ENCODE measurements at regions not wholly inside any gene's neighbourhood (a gene's known extent, or its start where the extent isn't known, plus 50 kb on each side); places are given as distances from the start of the nearest gene placed in this dataset.

- WGBS, result 92% methylated on average over 11 of the region's 11 CpGs
- H3K4me3 ChIP-seq (ENCODE audit: low read length), result no peak overlapping the region
Observed at GRCh38 chr2:129347486-129348217, 631.8 kb upstream of the RAB6C start.

GRCh38 chr2:129354631-129355030 is 624.8 kb upstream of the RAB6C start:
- H3K9me3 ChIP-seq (ENCODE audit: insufficient read depth, low read depth, low read length), result no peaks in the 10 kb centered on the region
- 51% methylated on average over 2 of the region's 2 CpGs for WGBS
- H3K4me1 ChIP-seq (ENCODE audit: insufficient read depth, low read length), result peaks cover 4% of the 10 kb centered on the region; the same call in 1 of the 2 replicates
- no peak overlapping the region for H3K9ac ChIP-seq (ENCODE audit: low read depth, low read length)
- no peak overlapping the region for H3K4me3 ChIP-seq (ENCODE audit: low read length)
- H3K27ac ChIP-seq (ENCODE audit: low read depth, low read length), result no peak overlapping the region
- H3K36me3 ChIP-seq (ENCODE audit: insufficient read depth, low read length), result no peaks in the 10 kb centered on the region
- no peaks in the 10 kb centered on the region for H3K27me3 ChIP-seq (ENCODE audit: insufficient read depth, low read length)

More at GRCh38 chr2:129347486-129348217, 631.8 kb upstream of the RAB6C start:
- Histone ChIP-seq H3K4me1 (ENCODE audit: insufficient read depth, low read length) (no peaks in the 10 kb centered on the region), H3K27ac (ENCODE audit: low read depth, low read length) (no peak overlapping the region), H3K9me3 (ENCODE audit: insufficient read depth, low read depth, low read length) (no peaks in the 10 kb centered on the region), H3K36me3 (ENCODE audit: insufficient read depth, low read length) (no peaks in the 10 kb centered on the region), H3K9ac (ENCODE audit: low read depth, low read length) (no peak overlapping the region), H3K27me3 (ENCODE audit: insufficient read depth, low read length) (no peaks in the 10 kb centered on the region; the same call in 1 of the 2 replicates)

- Histone ChIP-seq H3K9ac (ENCODE audit: low read depth, low read length) (no peak overlapping the region), H3K9me3 (ENCODE audit: insufficient read depth, low read depth, low read length) (no peaks in the 10 kb centered on the region), H3K4me1 (ENCODE audit: insufficient read depth, low read length) (no peaks in the 10 kb centered on the region), H3K4me3 (ENCODE audit: low read length) (no peak overlapping the region), H3K27ac (ENCODE audit: low read depth, low read length) (no peak overlapping the region), H3K27me3 (ENCODE audit: insufficient read depth, low read length) (no peaks in the 10 kb centered on the region), H3K36me3 (ENCODE audit: insufficient read depth, low read length) (no peaks in the 10 kb centered on the region)
- 94% methylated on average over 3 of the region's 3 CpGs for WGBS
Observed at GRCh38 chr2:129361688-129362087, 617.8 kb upstream of the RAB6C start.

GRCh38 chr2:129366263-129366662 is 613.2 kb upstream of the RAB6C start:
- Histone ChIP-seq H3K27ac (ENCODE audit: low read depth, low read length) (no peak overlapping the region), H3K9ac (ENCODE audit: low read depth, low read length) (no peak overlapping the region), H3K4me3 (ENCODE audit: low read length) (no peak overlapping the region), H3K9me3 (ENCODE audit: insufficient read depth, low read depth, low read length) (no peaks in the 10 kb centered on the region), H3K36me3 (ENCODE audit: insufficient read depth, low read length) (no peaks in the 10 kb centered on the region), H3K4me1 (ENCODE audit: insufficient read depth, low read length) (no peaks in the 10 kb centered on the region), H3K27me3 (ENCODE audit: insufficient read depth, low read length) (no peaks in the 10 kb centered on the region)
- 93% methylated on average over 7 of the region's 7 CpGs for WGBS

GRCh38 chr2:129367107-129367506 is 612.4 kb upstream of the RAB6C start:
- H3K27me3 ChIP-seq (ENCODE audit: insufficient read depth, low read length), result no peaks in the 10 kb centered on the region
- no peak overlapping the region for H3K9ac ChIP-seq (ENCODE audit: low read depth, low read length)
- no peak overlapping the region for H3K27ac ChIP-seq (ENCODE audit: low read depth, low read length)
- H3K4me3 ChIP-seq (ENCODE audit: low read length), result no peak overlapping the region
- H3K4me1 ChIP-seq (ENCODE audit: insufficient read depth, low read length), result no peaks in the 10 kb centered on the region
- no peaks in the 10 kb centered on the region for H3K9me3 ChIP-seq (ENCODE audit: insufficient read depth, low read depth, low read length)
- WGBS, result 87% methylated on average over 4 of the region's 4 CpGs
- H3K36me3 ChIP-seq (ENCODE audit: insufficient read depth, low read length), result no peaks in the 10 kb centered on the region

- Histone ChIP-seq H3K36me3 (ENCODE audit: insufficient read depth, low read length) (no peaks in the 10 kb centered on the region), H3K9me3 (ENCODE audit: insufficient read depth, low read depth, low read length) (no peaks in the 10 kb centered on the region), H3K4me1 (ENCODE audit: insufficient read depth, low read length) (no peaks in the 10 kb centered on the region), H3K27ac (ENCODE audit: low read depth, low read length) (no peak overlapping the region), H3K27me3 (ENCODE audit: insufficient read depth, low read length) (no peaks in the 10 kb centered on the region), H3K4me3 (ENCODE audit: low read length) (no peak overlapping the region), H3K9ac (ENCODE audit: low read depth, low read length) (no peak overlapping the region)
- 93% methylated on average over 2 of the region's 2 CpGs for WGBS
Observed at GRCh38 chr2:129369437-129369836, 610.0 kb upstream of the RAB6C start.

GRCh38 chr2:129374452-129374851 is 605.0 kb upstream of the RAB6C start:
- Histone ChIP-seq H3K4me3 (ENCODE audit: low read length) (no peak overlapping the region), H3K9me3 (ENCODE audit: insufficient read depth, low read depth, low read length) (no peaks in the 10 kb centered on the region), H3K4me1 (ENCODE audit: insufficient read depth, low read length) (no peaks in the 10 kb centered on the region), H3K9ac (ENCODE audit: low read depth, low read length) (no peak overlapping the region), H3K27ac (ENCODE audit: low read depth, low read length) (no peak overlapping the region), H3K27me3 (ENCODE audit: insufficient read depth, low read length) (no peaks in the 10 kb centered on the region), H3K36me3 (ENCODE audit: insufficient read depth, low read length) (no peaks in the 10 kb centered on the region)
- 95% methylated on average over 7 of the region's 7 CpGs for WGBS

- Histone ChIP-seq H3K9ac (ENCODE audit: low read depth, low read length) (no peak overlapping the region), H3K9me3 (ENCODE audit: insufficient read depth, low read depth, low read length) (no peaks in the 10 kb centered on the region), H3K27ac (ENCODE audit: low read depth, low read length) (no peak overlapping the region), H3K4me3 (ENCODE audit: low read length) (no peak overlapping the region), H3K4me1 (ENCODE audit: insufficient read depth, low read length) (no peaks in the 10 kb centered on the region), H3K27me3 (ENCODE audit: insufficient read depth, low read length) (no peaks in the 10 kb centered on the region), H3K36me3 (ENCODE audit: insufficient read depth, low read length) (no peaks in the 10 kb centered on the region)
- WGBS, result 95% methylated on average over 13 of the region's 13 CpGs
Observed at GRCh38 chr2:129375632-129376425, 603.6 kb upstream of the RAB6C start.

GRCh38 chr2:129376426-129377077 is 602.9 kb upstream of the RAB6C start:
- Histone ChIP-seq H3K27me3 (ENCODE audit: insufficient read depth, low read length) (no peaks in the 10 kb centered on the region), H3K4me1 (ENCODE audit: insufficient read depth, low read length) (no peaks in the 10 kb centered on the region), H3K9ac (ENCODE audit: low read depth, low read length) (no peak overlapping the region), H3K9me3 (ENCODE audit: insufficient read depth, low read depth, low read length) (no peaks in the 10 kb centered on the region), H3K27ac (ENCODE audit: low read depth, low read length) (no peak overlapping the region), H3K36me3 (ENCODE audit: insufficient read depth, low read length) (no peaks in the 10 kb centered on the region), H3K4me3 (ENCODE audit: low read length) (no peak overlapping the region)
- 85% methylated on average over 15 of the region's 16 CpGs for WGBS

GRCh38 chr2:129377078-129377469 is 602.4 kb upstream of the RAB6C start:
- Histone ChIP-seq H3K9me3 (ENCODE audit: insufficient read depth, low read depth, low read length) (no peaks in the 10 kb centered on the region), H3K27ac (ENCODE audit: low read depth, low read length) (no peak overlapping the region), H3K36me3 (ENCODE audit: insufficient read depth, low read length) (no peaks in the 10 kb centered on the region), H3K4me3 (ENCODE audit: low read length) (no peak overlapping the region), H3K4me1 (ENCODE audit: insufficient read depth, low read length) (no peaks in the 10 kb centered on the region), H3K27me3 (ENCODE audit: insufficient read depth, low read length) (no peaks in the 10 kb centered on the region), H3K9ac (ENCODE audit: low read depth, low read length) (no peak overlapping the region)
- 80% methylated on average over 4 of the region's 4 CpGs for WGBS

- Histone ChIP-seq H3K4me3 (ENCODE audit: low read length) (no peak overlapping the region), H3K4me1 (ENCODE audit: insufficient read depth, low read length) (no peaks in the 10 kb centered on the region), H3K36me3 (ENCODE audit: insufficient read depth, low read length) (no peaks in the 10 kb centered on the region), H3K9me3 (ENCODE audit: insufficient read depth, low read depth, low read length) (no peaks in the 10 kb centered on the region), H3K27me3 (ENCODE audit: insufficient read depth, low read length) (no peaks in the 10 kb centered on the region), H3K27ac (ENCODE audit: low read depth, low read length) (no peak overlapping the region), H3K9ac (ENCODE audit: low read depth, low read length) (no peak overlapping the region)
- WGBS, result 92% methylated on average over 10 of the region's 10 CpGs
Observed at GRCh38 chr2:129378186-129378585, 601.3 kb upstream of the RAB6C start.
